AG20443 (cell line): ENCODE measurements at regions not wholly inside any gene's neighbourhood (a gene's known extent, or its start where the extent isn't known, plus 50 kb on each side); places are given as distances from the start of the nearest gene placed in this dataset.
"Not testable (repeated sequence)": the region's sequence is repeated elsewhere in the genome, so short reads cannot be mapped to it uniquely, and the experiment has no call there.

Experiments used
- DNase-seq: peaks from one replicate; pipeline ENCODE4 v3.0.0; 2012; ENCODE audit warnings: low spot score, mixed read lengths

GRCh38 chr7:79625921-79626320 is 172.5 kb upstream of the MAGI2 start:
- not testable (repeated sequence) for DNase-seq

- no peak for DNase-seq
Measured at GRCh38 chr7:79624336-79624735, 170.9 kb upstream of the MAGI2 start.

- DNase-seq, result no peak
Measured at GRCh38 chr7:79622781-79623180, 169.3 kb upstream of the MAGI2 start.

GRCh38 chr7:79620291-79620690 is 166.8 kb upstream of the MAGI2 start:
- DNase-seq, result no peak

- DNase-seq, result no peak
Measured at GRCh38 chr7:79619216-79619615, 165.7 kb upstream of the MAGI2 start.

- no peak for DNase-seq
Measured at GRCh38 chr7:79615871-79616640, 162.6 kb upstream of the MAGI2 start.

- no peak for DNase-seq
Measured at GRCh38 chr7:79615466-79615865, 162.0 kb upstream of the MAGI2 start.

- no peak for DNase-seq
Measured at GRCh38 chr7:79612903-79613302, 159.4 kb upstream of the MAGI2 start.

GRCh38 chr7:79612022-79612421 is 158.6 kb upstream of the MAGI2 start:
- no peak for DNase-seq

- no peak for DNase-seq
Measured at GRCh38 chr7:79610748-79611304, 157.4 kb upstream of the MAGI2 start.

- DNase-seq, result peak; percentile 47
Measured at GRCh38 chr7:79610313-79610712, 156.8 kb upstream of the MAGI2 start.

- DNase-seq, result no peak
Measured at GRCh38 chr7:79608005-79608404, 154.5 kb upstream of the MAGI2 start.

- no peak for DNase-seq
Measured at GRCh38 chr7:79604841-79605240, 151.4 kb upstream of the MAGI2 start.

- no peak for DNase-seq
Measured at GRCh38 chr7:79598351-79598750, 144.9 kb upstream of the MAGI2 start.

GRCh38 chr7:79594671-79595070 is 141.2 kb upstream of the MAGI2 start:
- not testable (repeated sequence) for DNase-seq

GRCh38 chr7:79593866-79594301 is 140.4 kb upstream of the MAGI2 start:
- DNase-seq, result no peak

GRCh38 chr7:79590916-79591623 is 137.6 kb upstream of the MAGI2 start:
- DNase-seq, result no peak

GRCh38 chr7:79590391-79590790 is 136.9 kb upstream of the MAGI2 start:
- DNase-seq, result no peak

GRCh38 chr7:79570903-79571302 is 117.4 kb upstream of the MAGI2 start:
- DNase-seq, result no peak

- no peak for DNase-seq
Measured at GRCh38 chr7:79563821-79564522, 110.5 kb upstream of the MAGI2 start.

GRCh38 chr7:79555571-79555970 is 102.1 kb upstream of the MAGI2 start:
- no peak for DNase-seq

- no peak for DNase-seq
Measured at GRCh38 chr7:79553811-79554555, 100.5 kb upstream of the MAGI2 start.
